GM12891 (cell line): ENCODE measurements at regions not wholly inside any gene's neighbourhood (a gene's known extent, or its start where the extent isn't known, plus 50 kb on each side); places are given as distances from the start of the nearest gene placed in this dataset.

Experiments
- PAX5 ChIP-seq: IDR thresholded peaks from 2 replicates; pipeline ENCODE4 v1.6.1; 2011; ENCODE audit warnings: low read length, moderate library complexity, mild to moderate bottlenecking; ENCODE audit not compliant: insufficient read depth, severe bottlenecking
- POLR2A ChIP-seq: IDR thresholded peaks from 2 replicates; pipeline ENCODE4 v1.6.1; 2011; ENCODE audit warnings: low read depth, low read length, control low read depth
- POLR2AphosphoS5 ChIP-seq: IDR thresholded peaks from 2 replicates; pipeline ENCODE4 v1.6.1; 2011; ENCODE audit warnings: low read depth, low read length, control low read depth
- POU2F2 ChIP-seq: IDR thresholded peaks from 2 replicates; pipeline ENCODE4 v1.6.1; 2011; ENCODE audit warnings: low read depth, mild to moderate bottlenecking, control low read depth, low read length, moderate library complexity
- SPI1 ChIP-seq: IDR thresholded peaks from 2 replicates; pipeline ENCODE4 v1.6.1; 2011; ENCODE audit warnings: low read depth, low read length, control low read depth
- TAF1 ChIP-seq: IDR thresholded peaks from 2 replicates; pipeline ENCODE4 v1.6.1; 2011; ENCODE audit warnings: low read depth, low read length, control low read depth

DNA sequence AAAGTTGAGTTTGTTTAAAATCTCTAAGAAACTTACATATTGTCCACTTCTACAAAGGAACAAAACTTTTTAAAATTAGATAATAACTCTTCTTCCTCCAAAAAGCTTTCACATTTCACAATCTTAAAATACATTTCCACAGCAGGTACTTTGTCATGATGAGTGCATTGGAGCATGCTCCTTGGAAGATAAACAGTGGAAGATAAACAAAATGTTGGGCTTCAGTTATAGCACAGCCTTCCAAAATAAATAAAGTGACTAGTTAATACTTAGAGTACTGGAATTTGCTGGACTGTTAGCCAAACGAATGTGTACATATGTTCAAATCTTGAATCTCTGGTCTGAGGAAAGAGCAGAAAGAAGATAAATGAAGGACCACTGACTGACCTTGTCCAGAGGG is 54.9 kb upstream of the PDE5A start:
- no peak for TF ChIP-seq POLR2A
- no peak for TF ChIP-seq POLR2AphosphoS5
- no peak for TF ChIP-seq TAF1
- no peak for TF ChIP-seq SPI1
- no peak for TF ChIP-seq PAX5
- TF ChIP-seq POU2F2: no peak
